Mammary epithelial cell (primary cell): ENCODE measurements at regions not wholly inside any gene's neighbourhood (a gene's known extent, or its start where the extent isn't known, plus 50 kb on each side); places are given as distances from the start of the nearest gene placed in this dataset.

ENCODE experiments used
- EZH2 ChIP-seq: IDR thresholded peaks from 2 replicates; pipeline ENCODE4 v1.6.1; 2012; ENCODE audit warnings: low read length, inconsistent platforms, borderline replicate concordance
- TF ChIP-seq, protein P1 (sequence below), 2 donors: IDR thresholded peaks in 1 of 2; conservative IDR thresholded peaks in 1 of 2; 2 replicates each; pipeline ENCODE4 v1.5.1; 2011 to 2012; ENCODE audit warnings: inconsistent platforms in 2 of 2, low read length in 2 of 2, mild to moderate bottlenecking in 2 of 2, control low read depth in 1 of 2, low read depth in 1 of 2; ENCODE audit not compliant: insufficient read depth in 1 of 2; ENCODE audit errors: extremely low read depth in 1 of 2

DNA sequence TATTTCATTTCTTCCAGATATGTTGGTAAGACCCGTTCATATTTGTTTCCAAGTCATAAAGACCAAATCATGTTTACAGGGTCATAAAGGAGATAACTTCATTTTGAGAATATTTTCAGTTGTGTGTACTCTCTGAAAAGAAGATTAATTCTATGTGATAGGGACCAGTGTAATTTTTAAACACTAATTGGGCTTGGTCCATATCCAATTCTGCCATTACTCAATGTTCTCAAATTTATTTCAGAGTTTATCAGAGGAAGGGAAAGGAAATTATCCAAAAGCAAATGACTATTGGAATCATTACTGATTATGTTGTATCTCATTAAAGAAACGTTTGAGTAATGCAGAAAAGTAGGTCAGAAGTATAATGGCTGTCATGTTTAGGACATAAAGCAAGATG lies 126.8 kb upstream of the DCN start:
- TF ChIP-seq, protein P1, sequence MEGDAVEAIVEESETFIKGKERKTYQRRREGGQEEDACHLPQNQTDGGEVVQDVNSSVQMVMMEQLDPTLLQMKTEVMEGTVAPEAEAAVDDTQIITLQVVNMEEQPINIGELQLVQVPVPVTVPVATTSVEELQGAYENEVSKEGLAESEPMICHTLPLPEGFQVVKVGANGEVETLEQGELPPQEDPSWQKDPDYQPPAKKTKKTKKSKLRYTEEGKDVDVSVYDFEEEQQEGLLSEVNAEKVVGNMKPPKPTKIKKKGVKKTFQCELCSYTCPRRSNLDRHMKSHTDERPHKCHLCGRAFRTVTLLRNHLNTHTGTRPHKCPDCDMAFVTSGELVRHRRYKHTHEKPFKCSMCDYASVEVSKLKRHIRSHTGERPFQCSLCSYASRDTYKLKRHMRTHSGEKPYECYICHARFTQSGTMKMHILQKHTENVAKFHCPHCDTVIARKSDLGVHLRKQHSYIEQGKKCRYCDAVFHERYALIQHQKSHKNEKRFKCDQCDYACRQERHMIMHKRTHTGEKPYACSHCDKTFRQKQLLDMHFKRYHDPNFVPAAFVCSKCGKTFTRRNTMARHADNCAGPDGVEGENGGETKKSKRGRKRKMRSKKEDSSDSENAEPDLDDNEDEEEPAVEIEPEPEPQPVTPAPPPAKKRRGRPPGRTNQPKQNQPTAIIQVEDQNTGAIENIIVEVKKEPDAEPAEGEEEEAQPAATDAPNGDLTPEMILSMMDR (conservative IDR thresholded peaks at IDR 0.05 in 1 of 2, IDR thresholded peaks at IDR 0.05 in 1 of 2; ENCODE audit: extremely low read depth in 1 of 2, insufficient read depth in 1 of 2, low read depth in 1 of 2, low read length in 2 of 2) = no peak
- no peak for TF ChIP-seq EZH2
